ENCODE measurements at regions not wholly inside any gene's neighbourhood (a gene's known extent, or its start where the extent isn't known, plus 50 kb on each side); places are given as distances from the start of the nearest gene placed in this dataset.

DNA sequence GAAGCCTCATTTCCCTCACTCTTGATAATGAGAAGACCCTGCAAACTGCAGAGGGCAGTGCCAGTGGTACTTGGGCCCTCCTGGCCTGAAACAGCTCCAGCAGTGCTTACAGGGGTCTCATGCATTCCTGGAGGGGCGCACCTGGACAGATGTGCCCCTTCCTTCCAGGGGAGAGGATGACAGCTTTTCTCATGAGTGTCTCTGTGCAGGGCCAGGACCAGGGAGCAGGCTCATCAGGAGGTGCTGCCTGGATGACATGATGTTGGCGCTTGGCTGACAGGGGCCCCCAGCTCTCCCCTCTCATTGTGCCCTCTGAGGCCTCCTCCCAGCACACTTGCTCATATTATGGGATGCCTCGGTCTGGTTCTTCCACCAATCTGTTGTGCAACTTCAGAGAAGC is 95.1 kb upstream of the MYCN start:
- peaks cover 0 to 8% (median 5%) of the 10 kb centered on the region in 5 donors for H3K9me3 ChIP-seq (ENCODE audit: control insufficient read depth in 5 of 5, low read length in 5 of 5)
- no peaks in the 10 kb centered on the region for H3K27me3 ChIP-seq (ENCODE audit: control insufficient read depth in 5 of 5, insufficient read depth in 4 of 5, low read length in 5 of 5)
- H3K9ac ChIP-seq (ENCODE audit: low read length in 5 of 5), result no peak overlapping the region
- H3K4me1 ChIP-seq (ENCODE audit: control insufficient read depth in 5 of 5, insufficient read depth in 5 of 5, low read length in 5 of 5), result no peaks in the 10 kb centered on the region
- no peak overlapping the region for H3K4me3 ChIP-seq (ENCODE audit: low read depth in 1 of 5, low read length in 5 of 5)
- H3K36me3 ChIP-seq (ENCODE audit: control insufficient read depth in 5 of 5, insufficient read depth in 5 of 5, low read length in 5 of 5), result no peaks in the 10 kb centered on the region
- H3K27ac ChIP-seq (ENCODE audit: low read depth, low read length), result no peak overlapping the region

GRCh38 chr2:15845737-15846405 is 94.5 kb upstream of the MYCN start:
- no peaks in the 10 kb centered on the region for H3K27me3 ChIP-seq (ENCODE audit: control insufficient read depth in 5 of 5, insufficient read depth in 4 of 5, low read length in 5 of 5)
- H3K36me3 ChIP-seq (ENCODE audit: control insufficient read depth in 5 of 5, insufficient read depth in 5 of 5, low read length in 5 of 5), result no peaks in the 10 kb centered on the region
- H3K4me3 ChIP-seq (ENCODE audit: low read depth in 1 of 5, low read length in 5 of 5), result no peak overlapping the region
- H3K27ac ChIP-seq (ENCODE audit: low read depth, low read length), result no peak overlapping the region
- H3K9ac ChIP-seq (ENCODE audit: low read length in 5 of 5), result no peak overlapping the region
- H3K4me1 ChIP-seq (ENCODE audit: control insufficient read depth in 5 of 5, insufficient read depth in 5 of 5, low read length in 5 of 5), result no peaks in the 10 kb centered on the region
- peaks cover 0 to 8% (median 5%) of the 10 kb centered on the region in 5 donors for H3K9me3 ChIP-seq (ENCODE audit: control insufficient read depth in 5 of 5, low read length in 5 of 5)

- H3K27ac ChIP-seq (ENCODE audit: low read depth, low read length), result no peak overlapping the region
- peaks cover 0 to 8% (median 5%) of the 10 kb centered on the region in 5 donors for H3K9me3 ChIP-seq (ENCODE audit: control insufficient read depth in 5 of 5, low read length in 5 of 5)
- H3K4me3 ChIP-seq (ENCODE audit: low read depth in 1 of 5, low read length in 5 of 5), result no peak overlapping the region
- H3K27me3 ChIP-seq (ENCODE audit: control insufficient read depth in 5 of 5, insufficient read depth in 4 of 5, low read length in 5 of 5), result no peaks in the 10 kb centered on the region
- no peaks in the 10 kb centered on the region for H3K36me3 ChIP-seq (ENCODE audit: control insufficient read depth in 5 of 5, insufficient read depth in 5 of 5, low read length in 5 of 5)
- no peaks in the 10 kb centered on the region for H3K4me1 ChIP-seq (ENCODE audit: control insufficient read depth in 5 of 5, insufficient read depth in 5 of 5, low read length in 5 of 5)
- no peak overlapping the region for H3K9ac ChIP-seq (ENCODE audit: low read length in 5 of 5)
Observed at GRCh38 chr2:15846626-15847025, 93.7 kb upstream of the MYCN start.

- Histone ChIP-seq H3K4me3 (ENCODE audit: low read depth in 1 of 5, low read length in 5 of 5) (no peak overlapping the region), H3K27me3 (ENCODE audit: control insufficient read depth in 5 of 5, insufficient read depth in 4 of 5, low read length in 5 of 5) (no peaks in the 10 kb centered on the region)
Observed at GRCh38 chr2:15850534-15850933, 89.8 kb upstream of the MYCN start.

GRCh38 chr2:15851076-15851693 is 89.2 kb upstream of the MYCN start:
- Histone ChIP-seq H3K4me1 (ENCODE audit: control insufficient read depth in 5 of 5, insufficient read depth in 5 of 5, low read length in 5 of 5) (no peaks in the 10 kb centered on the region), H3K36me3 (ENCODE audit: control insufficient read depth in 5 of 5, insufficient read depth in 5 of 5, low read length in 5 of 5) (no peaks in the 10 kb centered on the region), H3K27ac (ENCODE audit: low read depth, low read length) (no peak overlapping the region), H3K4me3 (ENCODE audit: low read depth in 1 of 5, low read length in 5 of 5) (no peak overlapping the region), H3K9ac (ENCODE audit: low read length in 5 of 5) (no peak overlapping the region), H3K9me3 (ENCODE audit: control insufficient read depth in 5 of 5, low read length in 5 of 5) (peaks cover 0 to 8% (median 5%) of the 10 kb centered on the region in 5 donors), H3K27me3 (ENCODE audit: control insufficient read depth in 5 of 5, insufficient read depth in 4 of 5, low read length in 5 of 5) (no peaks in the 10 kb centered on the region)

More at GRCh38 chr2:15850534-15850933, 89.8 kb upstream of the MYCN start:
- Histone ChIP-seq H3K9me3 (ENCODE audit: control insufficient read depth in 5 of 5, low read length in 5 of 5) (peaks cover 0 to 8% (median 5%) of the 10 kb centered on the region in 5 donors), H3K4me1 (ENCODE audit: control insufficient read depth in 5 of 5, insufficient read depth in 5 of 5, low read length in 5 of 5) (no peaks in the 10 kb centered on the region), H3K9ac (ENCODE audit: low read length in 5 of 5) (no peak overlapping the region), H3K27ac (ENCODE audit: low read depth, low read length) (no peak overlapping the region), H3K36me3 (ENCODE audit: control insufficient read depth in 5 of 5, insufficient read depth in 5 of 5, low read length in 5 of 5) (no peaks in the 10 kb centered on the region)

- H3K27ac ChIP-seq (ENCODE audit: low read depth, low read length), result no peak overlapping the region
- H3K27me3 ChIP-seq (ENCODE audit: control insufficient read depth in 5 of 5, insufficient read depth in 4 of 5, low read length in 5 of 5), result no peaks in the 10 kb centered on the region
- H3K9ac ChIP-seq (ENCODE audit: low read length in 5 of 5), result no peak overlapping the region
- H3K4me3 ChIP-seq (ENCODE audit: low read depth in 1 of 5, low read length in 5 of 5), result no peak overlapping the region
- H3K36me3 ChIP-seq (ENCODE audit: control insufficient read depth in 5 of 5, insufficient read depth in 5 of 5, low read length in 5 of 5), result no peaks in the 10 kb centered on the region
- H3K9me3 ChIP-seq (ENCODE audit: control insufficient read depth in 5 of 5, low read length in 5 of 5), result peaks cover 0 to 8% (median 5%) of the 10 kb centered on the region in 5 donors
- no peaks in the 10 kb centered on the region for H3K4me1 ChIP-seq (ENCODE audit: control insufficient read depth in 5 of 5, insufficient read depth in 5 of 5, low read length in 5 of 5)
Observed at GRCh38 chr2:15852811-15853210, 87.5 kb upstream of the MYCN start.

GRCh38 chr2:15853903-15854302 is 86.4 kb upstream of the MYCN start:
- no peak overlapping the region for H3K4me3 ChIP-seq (ENCODE audit: low read depth in 1 of 5, low read length in 5 of 5)
- no peak overlapping the region for H3K27ac ChIP-seq (ENCODE audit: low read depth, low read length)

DNA sequence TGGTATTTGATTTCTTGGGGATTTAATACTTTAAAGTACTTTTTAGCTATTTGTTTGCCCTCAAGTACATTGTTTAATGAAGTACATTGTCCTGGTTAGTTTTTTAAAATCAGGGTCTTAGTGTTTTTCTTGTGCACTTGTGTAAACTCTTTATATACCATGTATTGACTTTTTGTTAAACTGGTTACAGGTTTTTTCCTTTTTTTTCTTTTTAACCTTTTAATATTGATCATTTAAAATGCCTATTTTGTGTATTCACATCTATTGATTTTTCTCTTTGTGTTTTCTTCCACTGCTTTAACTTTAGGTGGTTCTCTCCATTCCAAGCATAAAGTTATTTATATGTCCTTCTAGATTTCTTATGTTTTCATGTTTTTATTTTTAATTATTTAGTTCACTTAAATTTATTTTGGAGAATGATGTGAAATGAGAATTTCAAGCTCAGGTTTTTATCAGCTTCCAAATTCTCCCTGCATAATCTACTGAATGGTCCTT is 84.5 kb upstream of the MYCN start:
- Histone ChIP-seq H3K27ac (ENCODE audit: low read depth, low read length) (no peak overlapping the region), H3K4me3 (ENCODE audit: low read depth in 1 of 5, low read length in 5 of 5) (no peak overlapping the region), H3K9ac (ENCODE audit: low read length in 5 of 5) (no peak overlapping the region), H3K9me3 (ENCODE audit: control insufficient read depth in 5 of 5, low read length in 5 of 5) (no peaks in the 10 kb centered on the region), H3K27me3 (ENCODE audit: control insufficient read depth in 5 of 5, insufficient read depth in 4 of 5, low read length in 5 of 5) (no peaks in the 10 kb centered on the region), H3K4me1 (ENCODE audit: control insufficient read depth in 5 of 5, insufficient read depth in 5 of 5, low read length in 5 of 5) (no peaks in the 10 kb centered on the region), H3K36me3 (ENCODE audit: control insufficient read depth in 5 of 5, insufficient read depth in 5 of 5, low read length in 5 of 5) (no peaks in the 10 kb centered on the region)

More at GRCh38 chr2:15853903-15854302, 86.4 kb upstream of the MYCN start:
- Histone ChIP-seq H3K36me3 (ENCODE audit: control insufficient read depth in 5 of 5, insufficient read depth in 5 of 5, low read length in 5 of 5) (no peaks in the 10 kb centered on the region), H3K9ac (ENCODE audit: low read length in 5 of 5) (no peak overlapping the region), H3K9me3 (ENCODE audit: control insufficient read depth in 5 of 5, low read length in 5 of 5) (peaks cover 0 to 8% (median 5%) of the 10 kb centered on the region in 5 donors), H3K4me1 (ENCODE audit: control insufficient read depth in 5 of 5, insufficient read depth in 5 of 5, low read length in 5 of 5) (no peaks in the 10 kb centered on the region), H3K27me3 (ENCODE audit: control insufficient read depth in 5 of 5, insufficient read depth in 4 of 5, low read length in 5 of 5) (no peaks in the 10 kb centered on the region)

DNA sequence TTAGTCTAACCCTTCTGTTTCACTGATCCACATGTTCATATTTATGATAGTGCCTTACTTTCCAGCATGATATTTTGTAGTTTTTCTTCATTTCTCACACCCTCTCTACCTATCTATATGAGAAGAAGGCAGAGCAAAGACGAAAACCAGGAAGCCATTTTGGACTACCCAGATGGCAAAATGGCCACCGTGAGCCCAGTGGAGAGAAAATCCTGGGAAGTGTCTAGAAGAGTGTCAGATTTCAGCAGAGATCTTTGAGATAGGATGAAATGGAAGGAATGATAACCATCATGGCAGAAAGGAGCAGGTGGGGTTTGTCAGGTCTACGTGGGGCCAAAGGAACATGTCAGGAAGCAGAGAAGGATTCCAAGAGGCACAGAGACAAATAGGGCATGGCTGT is 84.0 kb upstream of the MYCN start:
- Histone ChIP-seq H3K27ac (ENCODE audit: low read depth, low read length) (no peak overlapping the region), H3K4me1 (ENCODE audit: control insufficient read depth in 5 of 5, insufficient read depth in 5 of 5, low read length in 5 of 5) (no peaks in the 10 kb centered on the region), H3K9ac (ENCODE audit: low read length in 5 of 5) (no peak overlapping the region), H3K9me3 (ENCODE audit: control insufficient read depth in 5 of 5, low read length in 5 of 5) (no peaks in the 10 kb centered on the region), H3K4me3 (ENCODE audit: low read depth in 1 of 5, low read length in 5 of 5) (no peak overlapping the region), H3K27me3 (ENCODE audit: control insufficient read depth in 5 of 5, insufficient read depth in 4 of 5, low read length in 5 of 5) (no peaks in the 10 kb centered on the region), H3K36me3 (ENCODE audit: control insufficient read depth in 5 of 5, insufficient read depth in 5 of 5, low read length in 5 of 5) (no peaks in the 10 kb centered on the region)

- Histone ChIP-seq H3K4me3 (ENCODE audit: low read depth in 1 of 5, low read length in 5 of 5) (no peak overlapping the region), H3K9ac (ENCODE audit: low read length in 5 of 5) (no peak overlapping the region), H3K4me1 (ENCODE audit: control insufficient read depth in 5 of 5, insufficient read depth in 5 of 5, low read length in 5 of 5) (no peaks in the 10 kb centered on the region), H3K9me3 (ENCODE audit: control insufficient read depth in 5 of 5, low read length in 5 of 5) (no peaks in the 10 kb centered on the region), H3K27ac (ENCODE audit: low read depth, low read length) (no peak overlapping the region), H3K27me3 (ENCODE audit: control insufficient read depth in 5 of 5, insufficient read depth in 4 of 5, low read length in 5 of 5) (no peaks in the 10 kb centered on the region), H3K36me3 (ENCODE audit: control insufficient read depth in 5 of 5, insufficient read depth in 5 of 5, low read length in 5 of 5) (no peaks in the 10 kb centered on the region)
Observed at GRCh38 chr2:15858466-15858865, 81.9 kb upstream of the MYCN start.

All from subcutaneous abdominal adipose tissue (tissue), 5 donors.